Ishikawa (cell line): ENCODE measurements at regions not wholly inside any gene's neighbourhood (a gene's known extent, or its start where the extent isn't known, plus 50 kb on each side); places are given as distances from the start of the nearest gene placed in this dataset.

Experiments
- CEBPB ChIP-seq: IDR thresholded peaks from 2 replicates; pipeline ENCODE4 v1.6.1; 2012
- CREB1 ChIP-seq: IDR thresholded peaks from 2 replicates; pipeline ENCODE4 v1.6.1; 2012; ENCODE audit warnings: low read depth
- EGR1 ChIP-seq: IDR thresholded peaks from 2 replicates; pipeline ENCODE4 v1.6.1; 2012
- EP300 ChIP-seq: IDR thresholded peaks from 2 replicates; pipeline ENCODE4 v1.6.1; 2012; ENCODE audit warnings: borderline replicate concordance
- FOXM1 ChIP-seq: IDR thresholded peaks from 2 replicates; pipeline ENCODE4 v1.6.1; 2012; ENCODE audit warnings: low read depth, borderline replicate concordance
- NFIC ChIP-seq: IDR thresholded peaks from 2 replicates; pipeline ENCODE4 v1.6.1; 2012
- RAD21 ChIP-seq: IDR thresholded peaks from 2 replicates; pipeline ENCODE4 v1.6.1; 2012; ENCODE audit warnings: low read depth
- REST ChIP-seq: IDR thresholded peaks from 2 replicates; pipeline ENCODE4 v1.6.1; 2012; ENCODE audit warnings: low read depth, mild to moderate bottlenecking
- TAF1 ChIP-seq: IDR thresholded peaks from 2 replicates; pipeline ENCODE4 v1.6.1; 2012; ENCODE audit warnings: low read depth, mild to moderate bottlenecking
- TCF12 ChIP-seq: IDR thresholded peaks from 2 replicates; pipeline ENCODE4 v1.6.1; 2012; ENCODE audit warnings: low read depth
- TEAD4 ChIP-seq: IDR thresholded peaks from 2 replicates; pipeline ENCODE4 v1.6.1; 2012
- USF1 ChIP-seq: IDR thresholded peaks from 2 replicates; pipeline ENCODE4 v1.6.1; 2012
- YY1 ChIP-seq: IDR thresholded peaks from 2 replicates; pipeline ENCODE4 v1.6.1; 2012; ENCODE audit warnings: low read depth
- ZBTB7A ChIP-seq: IDR thresholded peaks from 2 replicates; pipeline ENCODE4 v1.6.1; 2012; ENCODE audit warnings: low read depth
- TF ChIP-seq, protein P1 (sequence below): IDR thresholded peaks from 2 replicates; pipeline ENCODE4 v1.6.1; 2012

DNA sequence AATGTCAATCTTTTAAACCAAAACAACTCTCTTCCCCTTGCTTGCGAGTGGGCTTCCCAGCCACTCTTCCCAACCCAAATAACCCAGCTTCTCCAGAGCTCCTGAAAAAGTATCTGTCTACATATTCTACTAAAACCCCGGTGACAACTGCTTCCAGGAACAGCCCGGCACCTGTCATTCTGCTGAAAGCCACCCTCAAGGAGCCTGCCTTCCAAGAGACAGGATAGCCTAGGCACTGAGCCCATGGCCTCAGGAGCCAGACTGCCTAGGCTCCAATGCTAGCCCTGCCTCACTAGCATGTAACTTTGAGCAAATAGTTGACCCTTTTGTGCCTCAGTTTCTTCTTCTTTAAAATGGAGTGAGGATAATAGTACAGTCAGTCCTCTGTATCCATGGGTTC is 459.8 kb downstream of the SOX6 start:
- no peak for TF ChIP-seq RAD21
- no peak for TF ChIP-seq CEBPB
- TF ChIP-seq, protein P1, sequence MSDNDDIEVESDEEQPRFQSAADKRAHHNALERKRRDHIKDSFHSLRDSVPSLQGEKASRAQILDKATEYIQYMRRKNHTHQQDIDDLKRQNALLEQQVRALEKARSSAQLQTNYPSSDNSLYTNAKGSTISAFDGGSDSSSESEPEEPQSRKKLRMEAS, result no peak
- no peak for TF ChIP-seq NFIC
- no peak for TF ChIP-seq TEAD4
- TF ChIP-seq TCF12, result no peak
- no peak for TF ChIP-seq EP300
- no peak for TF ChIP-seq REST
- no peak for TF ChIP-seq USF1
- no peak for TF ChIP-seq EGR1
- no peak for TF ChIP-seq ZBTB7A
- TF ChIP-seq YY1, result no peak
- no peak for TF ChIP-seq CREB1
- no peak for TF ChIP-seq FOXM1
- no peak for TF ChIP-seq TAF1

DNA sequence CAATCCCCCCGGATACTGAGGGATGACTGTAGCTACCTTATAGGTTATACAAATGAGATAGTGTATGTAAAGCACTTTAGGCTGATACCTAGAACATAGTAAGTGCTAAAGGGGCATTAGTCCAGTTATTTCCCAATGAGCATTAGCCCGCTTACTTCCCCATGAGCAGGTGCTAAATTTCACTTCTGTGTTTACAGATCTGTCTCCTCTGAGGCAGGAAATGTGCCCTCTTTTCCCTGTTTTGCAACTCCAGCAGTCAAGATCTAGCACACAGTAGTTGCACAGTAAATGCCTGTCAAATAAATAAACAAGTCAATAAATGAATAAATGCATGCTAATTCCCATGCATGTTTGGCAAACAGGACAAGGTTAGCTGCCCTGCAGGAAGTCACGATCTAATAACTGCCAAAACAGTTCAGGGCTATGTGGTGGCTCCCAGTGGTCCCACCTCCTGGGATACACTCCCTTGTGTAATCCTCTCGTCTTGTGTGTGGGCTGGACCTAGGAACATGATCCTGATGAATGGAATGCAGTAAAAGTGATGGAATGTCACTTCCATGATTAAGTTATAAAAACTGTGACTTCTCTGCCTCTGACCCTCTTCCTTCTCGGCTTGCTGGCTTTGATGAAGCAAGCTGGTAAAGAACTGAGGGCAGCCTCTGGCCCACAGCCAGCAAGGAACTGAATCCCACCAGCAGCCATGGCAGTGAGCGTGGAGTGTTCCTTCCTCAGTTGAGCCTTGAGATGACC is 459.0 kb downstream of the SOX6 start:
- TF ChIP-seq EGR1 (no peak), EP300 (peak; percentile 54; the same call in 1 of the 2 replicates), CEBPB (peak; percentile 62), TEAD4 (peak; percentile 67), FOXM1 (no peak), NFIC (peak; percentile 42; the same call in 1 of the 2 replicates)
- TF ChIP-seq, protein P1, result no peak

DNA sequence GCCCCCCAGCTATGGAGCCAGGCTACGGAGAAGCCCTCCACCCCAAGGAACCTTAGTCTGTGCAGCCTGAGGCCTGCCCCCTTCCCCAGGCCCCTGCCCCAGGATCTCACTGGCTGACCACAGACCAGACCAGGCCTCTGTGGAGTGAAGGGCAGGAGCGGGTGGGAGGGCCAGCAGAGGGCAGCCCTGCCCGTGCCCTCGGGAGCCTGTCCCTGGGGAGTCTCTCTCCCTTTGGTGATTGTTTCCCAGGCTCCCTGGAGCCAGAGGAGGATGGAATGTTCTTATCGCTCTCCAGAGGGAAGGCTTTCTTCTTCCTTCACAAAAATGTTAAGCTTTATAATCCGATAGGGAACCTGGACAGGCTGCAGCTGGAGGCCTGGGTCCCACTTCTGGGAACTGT is 455.3 kb downstream of the SOX6 start:
- TF ChIP-seq RAD21 (peak; percentile 29; the same call in 1 of the 2 replicates), USF1 (no peak)

DNA sequence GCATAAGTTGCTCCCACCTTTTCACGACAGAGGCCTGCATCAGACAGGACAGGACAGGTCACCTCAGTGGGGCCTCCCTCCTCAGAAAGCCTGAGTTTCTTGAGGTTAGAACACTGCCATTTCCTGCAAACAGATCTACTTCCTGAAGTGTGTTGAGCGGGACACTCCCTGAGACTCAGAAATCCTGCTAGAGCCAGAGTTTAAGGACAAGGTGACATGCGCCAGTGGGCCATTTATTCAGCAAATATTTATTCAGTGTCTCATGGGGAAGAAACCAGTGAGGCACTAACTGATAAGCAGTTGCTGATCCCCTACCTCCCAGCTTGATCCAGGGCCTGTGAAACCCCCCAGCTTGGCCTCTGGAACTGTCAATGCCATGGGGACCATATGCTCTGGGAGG is 454.6 kb downstream of the SOX6 start:
- TF ChIP-seq, protein P1, result no peak
- TF ChIP-seq NFIC, result no peak
- no peak for TF ChIP-seq USF1
- TF ChIP-seq YY1, result no peak
- no peak for TF ChIP-seq EP300
- TF ChIP-seq TCF12, result no peak
- TF ChIP-seq TAF1, result no peak
- no peak for TF ChIP-seq RAD21
- TF ChIP-seq EGR1, result no peak
- TF ChIP-seq CEBPB, result no peak
- no peak for TF ChIP-seq ZBTB7A
- TF ChIP-seq TEAD4, result no peak
- TF ChIP-seq CREB1, result no peak
- no peak for TF ChIP-seq FOXM1
- no peak for TF ChIP-seq REST

- no peak for TF ChIP-seq YY1
- no peak for TF ChIP-seq ZBTB7A
- no peak for TF ChIP-seq NFIC
- no peak for TF ChIP-seq EP300
- no peak for TF ChIP-seq USF1
- no peak for TF ChIP-seq EGR1
- TF ChIP-seq TAF1, result no peak
- TF ChIP-seq, protein P1, result no peak
- TF ChIP-seq FOXM1, result no peak
- no peak for TF ChIP-seq TEAD4
- no peak for TF ChIP-seq RAD21
These were observed 453.1 kb downstream of the SOX6 start for GRCh38 chr11:15903246-15903645.
